CD4-positive, alpha-beta T cell (primary cell): ENCODE measurements at regions not wholly inside any gene's neighbourhood (a gene's known extent, or its start where the extent isn't known, plus 50 kb on each side); places are given as distances from the start of the nearest gene placed in this dataset.

Experiments used
- ATAC-seq: fragments of 200-7000 bp; cut with Tn5 transposase; one replicate; pipeline ENCODE4 v1.10.0; 2022; ENCODE audit warnings: mild to moderate bottlenecking; ENCODE audit not compliant: poor library complexity
- CTCF ChIA-PET: fragments of 350-600 bp; sonication (Branson Sonifier 250); formaldehyde crosslinking; loops from one replicate; lab custom pipeline; 2021; ENCODE audit warnings: antibody characterized with exemption, inconsistent platforms; lab: Charles Lee
- POLR2A ChIA-PET: fragments of 350-600 bp; sonication (Branson Sonifier 250); formaldehyde crosslinking; loops from one replicate; lab custom pipeline; 2021; ENCODE audit warnings: antibody characterized with exemption, inconsistent platforms; lab: Charles Lee
- DNase-seq, 14 experiments: peaks; one replicate each; pipeline ENCODE4 v3.0.0-alpha.2; 2013 to 2020; ENCODE audit warnings: mixed read lengths in 2 of 14
- H3K27ac ChIP-seq, 2 donors: one replicate each; pipeline versions ENCODE4 v1.5.1 to v1.7.0; 2013; ENCODE audit warnings: low read length in 2 of 2, low read depth in 1 of 2, mild to moderate bottlenecking in 1 of 2
- H3K27me3 ChIP-seq, 2 experiments: 1 replicate in 1 of 2; 2 replicates in 1 of 2; pipeline versions ENCODE4 v1.6.1 to v1.7.0; 2013; ENCODE audit warnings: low read length in 2 of 2, control low read depth in 1 of 2, mild to moderate bottlenecking in 1 of 2, moderate library complexity in 1 of 2; ENCODE audit not compliant: insufficient read depth in 2 of 2, control insufficient read depth in 1 of 2
- H3K36me3 ChIP-seq: one replicate; pipeline ENCODE4 v1.6.1; 2013; ENCODE audit warnings: low read length, control low read depth; ENCODE audit not compliant: insufficient read depth
- H3K4me1 ChIP-seq: one replicate; pipeline ENCODE4 v1.6.1; 2013; ENCODE audit warnings: low read length, control low read depth; ENCODE audit not compliant: insufficient read depth
- H3K4me3 ChIP-seq: one replicate; pipeline ENCODE4 v1.5.1; 2013; ENCODE audit warnings: mild to moderate bottlenecking, low read length, moderate library complexity
- H3K9me3 ChIP-seq, 2 experiments: 1 replicate in 1 of 2; 2 replicates in 1 of 2; pipeline versions ENCODE4 v1.6.1 to v1.7.0; 2013; ENCODE audit warnings: low read length in 2 of 2, mild to moderate bottlenecking in 2 of 2, control low read depth in 1 of 2, moderate library complexity in 1 of 2; ENCODE audit not compliant: control insufficient read depth in 1 of 2, insufficient read depth in 1 of 2
- H3K27ac Mint-ChIP-seq: one replicate; pipeline ENCODE4 v1.8.0; 2020; ENCODE audit warnings: mixed read lengths
- H3K27me3 Mint-ChIP-seq: one replicate; pipeline ENCODE4 v1.8.0; 2021; ENCODE audit warnings: mixed read lengths
- H3K36me3 Mint-ChIP-seq: one replicate; pipeline ENCODE4 v1.8.0; 2021; ENCODE audit warnings: low read depth, mixed read lengths
- H3K4me1 Mint-ChIP-seq: one replicate; pipeline ENCODE4 v1.8.0; 2021; ENCODE audit warnings: low read depth, mixed read lengths
- H3K4me3 Mint-ChIP-seq: one replicate; pipeline ENCODE4 v1.8.0; 2020; ENCODE audit warnings: mild to moderate bottlenecking, mixed read lengths
- H3K9me3 Mint-ChIP-seq: one replicate; pipeline ENCODE4 v1.8.0; 2020; ENCODE audit warnings: mixed read lengths
- CTCF ChIP-seq: fragments of 200-600 bp; IDR thresholded peaks from one replicate; pipeline ENCODE4 v1.8.0; 2022; ENCODE audit warnings: antibody characterized with exemption, mild to moderate bottlenecking
- intact Hi-C, 2 experiments: fragments of 100-400 bp; cut with DNase I in 1 of 2; cut with micrococcal nuclease in 1 of 2; formaldehyde crosslinking; loops; one replicate each; pipeline versions ENCODE4 v1.15.1 to v1.9.0; 2023 to 2025; cut with DNase I, micrococcal nuclease

- ATAC-seq (no peak), DNase-seq (no peak)
- no peaks in the 10 kb centered on the region for H3K36me3 Mint-ChIP-seq
- no peak overlapping the region for H3K27ac Mint-ChIP-seq
- CTCF ChIA-PET = no interaction called here
- TF ChIP-seq CTCF = no peak
- Histone ChIP-seq H3K27me3 (no peaks in the 10 kb centered on the region), H3K27ac (no peak overlapping the region), H3K36me3 (no peaks in the 10 kb centered on the region), H3K4me3 (no peak overlapping the region), H3K9me3 (no peaks in the 10 kb centered on the region), H3K4me1 (no peaks in the 10 kb centered on the region)
- H3K4me1 Mint-ChIP-seq = no peaks in the 10 kb centered on the region
- intact Hi-C loops = no loop called here
- H3K27me3 Mint-ChIP-seq = peaks cover 13% of the 10 kb centered on the region
- H3K9me3 Mint-ChIP-seq = peaks cover 2% of the 10 kb centered on the region
- POLR2A ChIA-PET = interaction anchor here (0.5 kb wide), 1 partner anchor 541 kb away, joined by 3 read pairs; no protein-coding TSS in a partner anchor
- no peak overlapping the region for H3K4me3 Mint-ChIP-seq
These were observed 65.2 kb upstream of the CNOT2 start for GRCh38 chr12:70178038-70178437.

- no peak overlapping the region for H3K27ac ChIP-seq
- no peaks in the 10 kb centered on the region for H3K36me3 Mint-ChIP-seq
- ChIA-PET POLR2A (no interaction called here), CTCF (no interaction called here)
- no peaks in the 10 kb centered on the region for H3K36me3 ChIP-seq
- H3K27me3 ChIP-seq = no peaks in the 10 kb centered on the region
- ATAC-seq (no peak), DNase-seq (no peak)
- H3K4me1 Mint-ChIP-seq = no peaks in the 10 kb centered on the region
- no peaks in the 10 kb centered on the region for H3K9me3 ChIP-seq
- no peak overlapping the region for H3K4me3 Mint-ChIP-seq
- H3K4me3 ChIP-seq = no peak overlapping the region
- peaks cover 13% of the 10 kb centered on the region for H3K27me3 Mint-ChIP-seq
- H3K4me1 ChIP-seq = no peaks in the 10 kb centered on the region
- intact Hi-C loops = no loop called here
- no peak overlapping the region for H3K27ac Mint-ChIP-seq
- no peak for TF ChIP-seq CTCF
- H3K9me3 Mint-ChIP-seq = peaks cover 2% of the 10 kb centered on the region
These were observed 63.1 kb upstream of the CNOT2 start for GRCh38 chr12:70180130-70180529.

GRCh38 chr12:70185301-70185700 is 57.9 kb upstream of the CNOT2 start:
- H3K9me3 Mint-ChIP-seq = peaks cover 2% of the 10 kb centered on the region
- intact Hi-C loops = no loop called here
- Histone ChIP-seq H3K27me3 (no peaks in the 10 kb centered on the region), H3K36me3 (no peaks in the 10 kb centered on the region), H3K27ac (no peak overlapping the region), H3K4me3 (no peak overlapping the region), H3K9me3 (no peaks in the 10 kb centered on the region), H3K4me1 (no peaks in the 10 kb centered on the region)
- ChIA-PET POLR2A (no interaction called here), CTCF (no interaction called here)
- ATAC-seq (no peak), DNase-seq (no peak)
- no peak for TF ChIP-seq CTCF
- H3K4me1 Mint-ChIP-seq = no peaks in the 10 kb centered on the region
- peaks cover 13% of the 10 kb centered on the region for H3K27me3 Mint-ChIP-seq
- H3K36me3 Mint-ChIP-seq = no peaks in the 10 kb centered on the region
- no peak overlapping the region for H3K4me3 Mint-ChIP-seq
- H3K27ac Mint-ChIP-seq = no peak overlapping the region
